MCF 10A (cell line): ENCODE measurements at regions not wholly inside any gene's neighbourhood (a gene's known extent, or its start where the extent isn't known, plus 50 kb on each side); places are given as distances from the start of the nearest gene placed in this dataset.
A peak's percentile ranks its signal among the peaks of the same experiment; 100 is the strongest.

ENCODE experiments used
- BruUV-seq: library from RNA; stranded (reverse); fragments of 400-500 nt; replicated peaks from 2 replicates; lab custom pipeline; 2021; lab: Mats Ljungman, UMichigan
- CTCF ChIA-PET: fragments of 300-600 bp; sonication (Branson Sonifier 250); formaldehyde crosslinking; extraction: SDS; loops from one replicate; lab custom pipeline; 2021; ENCODE audit warnings: antibody characterized with exemption, inconsistent platforms; lab: Yijun Ruan, JAX
- POLR2A ChIA-PET: fragments of 300-600, 350-650 bp; sonication (Branson Sonifier 250); formaldehyde crosslinking; extraction: SDS; loops from one replicate; lab custom pipeline; 2020; ENCODE audit warnings: antibody characterized with exemption, inconsistent platforms; lab: Yijun Ruan, JAX
- DNase-seq: peaks from one replicate; pipeline ENCODE4 v3.0.0-alpha.2; 2018; ENCODE audit not compliant: unreplicated experiment
- H3K27ac Mint-ChIP-seq: one replicate; pipeline ENCODE4 v1.8.0; 2022; ENCODE audit warnings: mild to moderate bottlenecking, low read depth, mixed read lengths; ENCODE audit not compliant: unreplicated experiment
- H3K27me3 Mint-ChIP-seq: one replicate; pipeline ENCODE4 v1.8.0; 2022; ENCODE audit warnings: mixed read lengths; ENCODE audit not compliant: insufficient read depth, unreplicated experiment
- H3K36me3 Mint-ChIP-seq: one replicate; pipeline ENCODE4 v1.8.0; 2022; ENCODE audit warnings: mild to moderate bottlenecking, moderate library complexity, mixed read lengths; ENCODE audit not compliant: insufficient read depth, unreplicated experiment
- H3K4me1 Mint-ChIP-seq: one replicate; pipeline ENCODE4 v1.8.0; 2022; ENCODE audit warnings: mixed read lengths; ENCODE audit not compliant: insufficient read depth, unreplicated experiment
- H3K4me3 Mint-ChIP-seq: one replicate; pipeline ENCODE4 v1.8.0; 2022; ENCODE audit warnings: mild to moderate bottlenecking, moderate library complexity, mixed read lengths; ENCODE audit not compliant: unreplicated experiment
- H3K9me3 Mint-ChIP-seq: one replicate; pipeline ENCODE4 v1.8.0; 2022; ENCODE audit warnings: mixed read lengths; ENCODE audit not compliant: unreplicated experiment
- CTCF ChIP-seq: fragments of 200-600 bp; IDR thresholded peaks from one replicate; pipeline ENCODE4 v1.8.0; 2022; ENCODE audit warnings: antibody characterized with exemption, mild to moderate bottlenecking; ENCODE audit not compliant: unreplicated experiment
- intact Hi-C: fragments of 100-400 bp; cut with micrococcal nuclease; formaldehyde crosslinking; loops from 2 replicates; pipeline ENCODE4 v1.14.1; 2022

- no peak for TF ChIP-seq CTCF
- Mint-ChIP-seq H3K4me3 (no peak overlapping the region), H3K4me1 (no peaks in the 10 kb centered on the region), H3K27ac (no peak overlapping the region), H3K27me3 (peaks cover 33% of the 10 kb centered on the region), H3K9me3 (no peaks in the 10 kb centered on the region), H3K36me3 (no peaks in the 10 kb centered on the region)
- ChIA-PET CTCF (interaction anchor here (0.5 to 0.6 kb wide), 4 partner anchors 30 to 413 kb away, joined by 3 to 4 read pairs (median 3); no protein-coding TSS in a partner anchor), POLR2A (no interaction called here)
- intact Hi-C loops, result no loop called here
- no TSS peak for BruUV-seq
- DNase-seq, result no peak
Observed at GRCh38 chr16:77617553-77617952, 104.8 kb upstream of the NUDT7 start.

GRCh38 chr16:77617996-77618395 lies 104.3 kb upstream of the NUDT7 start:
- BruUV-seq, result no TSS peak
- H3K4me3 Mint-ChIP-seq, result no peak overlapping the region
- H3K27ac Mint-ChIP-seq, result no peak overlapping the region
- peak; percentile 16 for DNase-seq
- no peaks in the 10 kb centered on the region for H3K9me3 Mint-ChIP-seq
- ChIA-PET CTCF (interaction anchor here (0.5 to 0.6 kb wide), 4 partner anchors 29 to 414 kb away, joined by 3 to 4 read pairs (median 3); no protein-coding TSS in a partner anchor), POLR2A (no interaction called here)
- no peak for TF ChIP-seq CTCF
- H3K27me3 Mint-ChIP-seq, result peaks cover 33% of the 10 kb centered on the region
- H3K4me1 Mint-ChIP-seq, result no peaks in the 10 kb centered on the region
- H3K36me3 Mint-ChIP-seq, result no peaks in the 10 kb centered on the region
- intact Hi-C loops, result no loop called here

- H3K36me3 Mint-ChIP-seq, result no peaks in the 10 kb centered on the region
- CTCF ChIA-PET, result no interaction called here
- no TSS peak for BruUV-seq
- H3K4me1 Mint-ChIP-seq, result no peaks in the 10 kb centered on the region
- no peak overlapping the region for H3K4me3 Mint-ChIP-seq
- intact Hi-C loops, result no loop called here
- H3K27ac Mint-ChIP-seq, result no peak overlapping the region
- POLR2A ChIA-PET, result no interaction called here
- H3K9me3 Mint-ChIP-seq, result no peaks in the 10 kb centered on the region
- peaks cover 33% of the 10 kb centered on the region for H3K27me3 Mint-ChIP-seq
- no peak for TF ChIP-seq CTCF
- DNase-seq, result no peak
Observed at GRCh38 chr16:77618951-77619350, 103.4 kb upstream of the NUDT7 start.

- Mint-ChIP-seq H3K36me3 (no peaks in the 10 kb centered on the region), H3K4me1 (no peaks in the 10 kb centered on the region), H3K9me3 (no peaks in the 10 kb centered on the region), H3K27me3 (peaks cover 52% of the 10 kb centered on the region), H3K4me3 (no peak overlapping the region), H3K27ac (no peak overlapping the region)
- TF ChIP-seq CTCF, result no peak
- BruUV-seq, result no TSS peak
- CTCF ChIA-PET, result interaction anchor here (0.6 kb wide), 1 partner anchor 1876 kb away, joined by 3 read pairs; no protein-coding TSS in a partner anchor
- POLR2A ChIA-PET, result no interaction called here
- intact Hi-C loops, result no loop called here
- DNase-seq, result no peak
Observed at GRCh38 chr16:77624085-77624484, 98.2 kb upstream of the NUDT7 start.
